SK-N-SH (cell line): ENCODE measurements at regions not wholly inside any gene's neighbourhood (a gene's known extent, or its start where the extent isn't known, plus 50 kb on each side); places are given as distances from the start of the nearest gene placed in this dataset.

Experiments used
- CTCF ChIP-seq: fragments of 200-600 bp; sonication (generic); IDR thresholded peaks from 2 replicates; pipeline ENCODE4 v1.6.1; 2017; ENCODE audit warnings: antibody characterized with exemption, mild to moderate bottlenecking, moderate library complexity
- EP300 ChIP-seq, 2 experiments: IDR thresholded peaks; 2 replicates each; pipeline versions ENCODE4 v1.4.0 to v1.6.1; 2012; ENCODE audit warnings: borderline replicate concordance in 1 of 2, low read depth in 1 of 2, low read length in 1 of 2
- EZH2phosphoT487 ChIP-seq: fragments of 200-600 bp; sonication (generic); IDR thresholded peaks from 2 replicates; pipeline ENCODE4 v1.6.1; 2017; ENCODE audit warnings: low read depth, mixed run types, mild to moderate bottlenecking, antibody characterized with exemption, moderate library complexity, borderline replicate concordance
- NRF1 ChIP-seq: IDR thresholded peaks from 2 replicates; pipeline ENCODE4 v1.6.1; 2012; ENCODE audit warnings: low read depth, mild to moderate bottlenecking, low read length
- POLR2AphosphoS5 ChIP-seq: IDR thresholded peaks from 2 replicates; pipeline ENCODE4 v1.6.1; 2012; ENCODE audit warnings: low read depth, low read length
- RAD21 ChIP-seq: IDR thresholded peaks from 2 replicates; pipeline ENCODE4 v1.6.1; 2012; ENCODE audit warnings: mild to moderate bottlenecking, low read length
- REST ChIP-seq: IDR thresholded peaks from 2 replicates; pipeline ENCODE4 v1.6.1; 2012; ENCODE audit warnings: mild to moderate bottlenecking, low read depth, low read length, moderate library complexity
- RFX5 ChIP-seq: IDR thresholded peaks from 2 replicates; pipeline ENCODE4 v1.6.1; 2012; ENCODE audit warnings: mild to moderate bottlenecking, improper control_type of control experiment, low read length
- SIN3A ChIP-seq: IDR thresholded peaks from 2 replicates; pipeline ENCODE4 v1.6.1; 2012; ENCODE audit warnings: low read depth, mild to moderate bottlenecking, low read length, moderate library complexity, borderline replicate concordance
- SMC3 ChIP-seq: IDR thresholded peaks from 2 replicates; pipeline ENCODE4 v1.6.1; 2012; ENCODE audit warnings: low read depth, low read length, improper control_type of control experiment
- TCF12 ChIP-seq: IDR thresholded peaks from 2 replicates; pipeline ENCODE4 v1.4.0; 2012
- YY1 ChIP-seq: IDR thresholded peaks from 2 replicates; pipeline ENCODE4 v1.4.0; 2012; ENCODE audit warnings: low read depth, mild to moderate bottlenecking
- ZBTB33 ChIP-seq: IDR thresholded peaks from 2 replicates; pipeline ENCODE4 v1.4.0; 2012; ENCODE audit warnings: low read depth, borderline replicate concordance
- TF ChIP-seq, protein P1 (sequence below): IDR thresholded peaks from 2 replicates; pipeline ENCODE4 v1.4.0; 2012; ENCODE audit warnings: low read depth

- no peak for TF ChIP-seq YY1
- TF ChIP-seq POLR2AphosphoS5, result no peak
- TF ChIP-seq TCF12, result no peak
- no peak for TF ChIP-seq NRF1
- no peak for TF ChIP-seq RFX5
- no peak for TF ChIP-seq EZH2phosphoT487
- no peak for TF ChIP-seq CTCF
- TF ChIP-seq SMC3, result no peak
- no peak for TF ChIP-seq EP300 (IDR thresholded peaks at IDR 0.05; ENCODE audit: borderline replicate concordance in 1 of 2, low read depth in 1 of 2, low read length in 1 of 2)
- TF ChIP-seq RAD21, result no peak
- TF ChIP-seq SIN3A, result no peak
- no peak for TF ChIP-seq ZBTB33
- TF ChIP-seq REST, result no peak
- TF ChIP-seq, protein P1, sequence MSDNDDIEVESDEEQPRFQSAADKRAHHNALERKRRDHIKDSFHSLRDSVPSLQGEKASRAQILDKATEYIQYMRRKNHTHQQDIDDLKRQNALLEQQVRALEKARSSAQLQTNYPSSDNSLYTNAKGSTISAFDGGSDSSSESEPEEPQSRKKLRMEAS, result no peak
These were observed 326.1 kb downstream of the DAD1 start for GRCh38 chr14:22262881-22263280.
